HepG2 (cell line): ENCODE measurements at regions not wholly inside any gene's neighbourhood (a gene's known extent, or its start where the extent isn't known, plus 50 kb on each side); places are given as distances from the start of the nearest gene placed in this dataset.

Source experiments
- ATAC-seq: fragments of 200-7000 bp; cut with Tn5 transposase; 3 replicates; pipeline ENCODE4 v1.9.1; 2020; ENCODE audit warnings: mild to moderate bottlenecking, moderate library complexity
- BruUV-seq: library from RNA; stranded (reverse); fragments of 400-500 nt; replicated peaks from 2 replicates; lab custom pipeline; 2021; lab: Mats Ljungman, UMichigan
- CTCF ChIA-PET: fragments of 300-600 bp; formaldehyde crosslinking; extraction: SDS; loops from one replicate; lab custom pipeline; 2021; ENCODE audit warnings: low total read pairs, inconsistent platforms, low intra/inter-chr PET ratio; lab: Yijun Ruan, JAX
- POLR2A ChIA-PET: fragments of 350-600 bp; sonication (Branson Sonifier 250); formaldehyde crosslinking; loops from one replicate; lab custom pipeline; 2020; ENCODE audit warnings: antibody characterized with exemption, inconsistent platforms; lab: Yijun Ruan, JAX
- DNase-seq: peaks from one replicate; pipeline ENCODE4 v3.0.0-alpha.2; 2015; ENCODE audit warnings: low spot score
- FAIRE-seq: peaks from 3 replicates; lab custom pipeline; 2011; peaks lifted over from hg19 to GRCh38; lab: Jason Lieb, UNC
- H2AFZ ChIP-seq: one replicate; pipeline ENCODE4 v1.6.1; 2011; ENCODE audit warnings: low read length, inconsistent platforms
- H3K27ac ChIP-seq: fragments of 300-600 bp; 3 replicates; pipeline ENCODE4 v1.8.0; 2011; ENCODE audit warnings: mixed run types, mild to moderate bottlenecking, mixed read lengths, low read length, inconsistent platforms; ENCODE audit not compliant: insufficient read depth; ENCODE audit errors: extremely low read length
- H3K27me3 ChIP-seq, 2 experiments: fragments of 200-600 bp in 1 of 2; 2 replicates in 1 of 2; 3 replicates in 1 of 2; pipeline versions ENCODE4 v1.6.0 to v1.8.0; 2011; ENCODE audit warnings: low read length in 2 of 2, mild to moderate bottlenecking in 2 of 2, moderate library complexity in 2 of 2, inconsistent platforms in 1 of 2; ENCODE audit not compliant: insufficient read depth in 2 of 2, control insufficient read depth in 1 of 2
- H3K36me3 ChIP-seq, 2 experiments: fragments of 200-600 bp in 1 of 2; replicated peaks in 1 of 2; 2 replicates in 1 of 2; 3 replicates in 1 of 2; pipeline versions ENCODE4 v1.5.1 to v1.8.0; 2011; ENCODE audit warnings: low read length in 2 of 2, inconsistent platforms in 1 of 2; ENCODE audit not compliant: insufficient read depth in 2 of 2, control insufficient read depth in 1 of 2
- H3K4me1 ChIP-seq: 2 replicates; pipeline ENCODE4 v1.5.1; 2012; ENCODE audit warnings: low read length, inconsistent platforms; ENCODE audit not compliant: insufficient read depth
- H3K4me2 ChIP-seq: 2 replicates; pipeline ENCODE4 v1.6.0; 2011; ENCODE audit warnings: low read depth, low read length, inconsistent platforms
- H3K4me3 ChIP-seq, 3 experiments: fragments of 200-600 bp in 1 of 3; sonication (generic), shearing (Covaris generic) in 1 of 3; replicated peaks in 1 of 3; 2 replicates each; pipeline ENCODE4 v1.5.1; 2011 to 2016; ENCODE audit warnings: low read length in 3 of 3, inconsistent platforms in 2 of 3, low read depth in 2 of 3, mild to moderate bottlenecking in 2 of 3, control low read depth in 1 of 3, mixed read lengths in 1 of 3; ENCODE audit not compliant: insufficient read depth in 1 of 3
- H3K79me2 ChIP-seq: one replicate; pipeline ENCODE4 v1.6.1; 2011; ENCODE audit warnings: low read length, inconsistent platforms; ENCODE audit not compliant: insufficient read depth
- H3K9ac ChIP-seq: 2 replicates; pipeline ENCODE4 v1.6.0; 2011; ENCODE audit warnings: mild to moderate bottlenecking, low read depth, low read length, inconsistent platforms; ENCODE audit not compliant: insufficient read depth
- H3K9me3 ChIP-seq: 2 replicates; pipeline ENCODE4 v1.5.1; 2012; ENCODE audit warnings: mild to moderate bottlenecking, low read length
- H4K20me1 ChIP-seq: 2 replicates; pipeline ENCODE4 v1.6.0; 2011; ENCODE audit warnings: inconsistent platforms, mild to moderate bottlenecking, low read length, moderate library complexity; ENCODE audit not compliant: insufficient read depth
- ARNTL ChIP-seq: sonication (generic); formaldehyde crosslinking; IDR thresholded peaks from 2 replicates; pipeline ENCODE4 v1.4.0; 2020; ENCODE audit warnings: mild to moderate bottlenecking, missing genetic modification reagents
- CEBPB ChIP-seq: IDR thresholded peaks from 2 replicates; pipeline ENCODE4 v1.6.1; 2011; ENCODE audit warnings: low read depth, low read length, improper control_type of control experiment, borderline replicate concordance
- KLF15 ChIP-seq: sonication (generic); formaldehyde crosslinking; IDR thresholded peaks from 2 replicates; pipeline ENCODE4 v1.8.1; 2023; ENCODE audit warnings: borderline replicate concordance, mild to moderate bottlenecking, inconsistent platforms, missing genetic modification reagents, mixed read lengths
- POLR2G ChIP-seq: fragments of 200-400 bp; formaldehyde crosslinking; IDR thresholded peaks from 2 replicates; pipeline ENCODE4 v1.6.1; 2018; ENCODE audit warnings: mild to moderate bottlenecking, low read depth, low read length, moderate library complexity
- ZNF138 ChIP-seq: sonication (generic); formaldehyde crosslinking; IDR thresholded peaks from 2 replicates; pipeline ENCODE4 v1.5.0; 2020; ENCODE audit warnings: mild to moderate bottlenecking, low read depth, missing genetic modification reagents
- WGBS: methylation state at CpG from one replicate; pipeline ENCODE4 v1.1.6; 2017; ENCODE audit warnings: low lambda C conversion rate; 5-methylcytosine and 5-hydroxymethylcytosine counted together
- in situ Hi-C: cut with HindIII; loops from 2 replicates; pipeline ENCODE4 v1.10.0; 2017; ENCODE audit warnings: low pct_unique_long_range_greater_than_20kb; ENCODE audit not compliant: extremely low pct_ligation_motif_present
- intact Hi-C: fragments of 100-400 bp; cut with micrococcal nuclease; formaldehyde crosslinking; loops from one replicate; pipeline ENCODE4 v1.10.0; 2022; ENCODE audit not compliant: unreplicated experiment
- TF ChIP-seq, protein P1 (sequence below), 2 experiments: IDR thresholded peaks; 2 replicates each; pipeline ENCODE4 v1.6.1; 2011 to 2012; ENCODE audit warnings: low read length in 2 of 2, borderline replicate concordance in 1 of 2, low read depth in 1 of 2, mild to moderate bottlenecking in 1 of 2, moderate library complexity in 1 of 2
- TF ChIP-seq, protein P2 (sequence below): sonication (generic); formaldehyde crosslinking; IDR thresholded peaks from 2 replicates; pipeline ENCODE4 v1.4.0; 2020; ENCODE audit warnings: missing genetic modification reagents, borderline replicate concordance

DNA sequence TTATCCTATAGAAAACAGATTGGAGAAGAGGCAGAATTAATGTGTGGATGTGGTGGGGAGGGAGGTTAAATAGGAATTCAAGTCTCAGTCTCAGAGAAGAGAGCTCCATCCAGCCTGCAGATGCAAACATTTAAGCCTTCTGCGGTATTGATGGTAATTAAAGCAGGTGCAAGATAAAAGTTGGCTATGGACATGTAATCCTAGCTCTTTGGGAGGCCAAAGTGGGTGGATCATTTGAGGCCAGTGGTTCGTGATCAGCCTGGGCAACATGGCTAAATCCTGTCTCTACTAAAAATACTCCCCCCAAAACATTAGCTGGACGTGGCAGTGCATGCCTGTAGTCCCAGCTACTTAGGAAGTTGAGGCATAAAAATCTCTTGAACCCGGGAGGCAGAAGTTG lies 332.7 kb downstream of the PABPC4L start (continued):
- TF ChIP-seq, protein P1, sequence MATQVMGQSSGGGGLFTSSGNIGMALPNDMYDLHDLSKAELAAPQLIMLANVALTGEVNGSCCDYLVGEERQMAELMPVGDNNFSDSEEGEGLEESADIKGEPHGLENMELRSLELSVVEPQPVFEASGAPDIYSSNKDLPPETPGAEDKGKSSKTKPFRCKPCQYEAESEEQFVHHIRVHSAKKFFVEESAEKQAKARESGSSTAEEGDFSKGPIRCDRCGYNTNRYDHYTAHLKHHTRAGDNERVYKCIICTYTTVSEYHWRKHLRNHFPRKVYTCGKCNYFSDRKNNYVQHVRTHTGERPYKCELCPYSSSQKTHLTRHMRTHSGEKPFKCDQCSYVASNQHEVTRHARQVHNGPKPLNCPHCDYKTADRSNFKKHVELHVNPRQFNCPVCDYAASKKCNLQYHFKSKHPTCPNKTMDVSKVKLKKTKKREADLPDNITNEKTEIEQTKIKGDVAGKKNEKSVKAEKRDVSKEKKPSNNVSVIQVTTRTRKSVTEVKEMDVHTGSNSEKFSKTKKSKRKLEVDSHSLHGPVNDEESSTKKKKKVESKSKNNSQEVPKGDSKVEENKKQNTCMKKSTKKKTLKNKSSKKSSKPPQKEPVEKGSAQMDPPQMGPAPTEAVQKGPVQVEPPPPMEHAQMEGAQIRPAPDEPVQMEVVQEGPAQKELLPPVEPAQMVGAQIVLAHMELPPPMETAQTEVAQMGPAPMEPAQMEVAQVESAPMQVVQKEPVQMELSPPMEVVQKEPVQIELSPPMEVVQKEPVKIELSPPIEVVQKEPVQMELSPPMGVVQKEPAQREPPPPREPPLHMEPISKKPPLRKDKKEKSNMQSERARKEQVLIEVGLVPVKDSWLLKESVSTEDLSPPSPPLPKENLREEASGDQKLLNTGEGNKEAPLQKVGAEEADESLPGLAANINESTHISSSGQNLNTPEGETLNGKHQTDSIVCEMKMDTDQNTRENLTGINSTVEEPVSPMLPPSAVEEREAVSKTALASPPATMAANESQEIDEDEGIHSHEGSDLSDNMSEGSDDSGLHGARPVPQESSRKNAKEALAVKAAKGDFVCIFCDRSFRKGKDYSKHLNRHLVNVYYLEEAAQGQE (IDR thresholded peaks at IDR 0.05; ENCODE audit: borderline replicate concordance in 1 of 2, low read depth in 1 of 2, low read length in 2 of 2), result no peak
- TF ChIP-seq CEBPB (no peak), KLF15 (CRISPR knock-in tag) (no peak)

DNA sequence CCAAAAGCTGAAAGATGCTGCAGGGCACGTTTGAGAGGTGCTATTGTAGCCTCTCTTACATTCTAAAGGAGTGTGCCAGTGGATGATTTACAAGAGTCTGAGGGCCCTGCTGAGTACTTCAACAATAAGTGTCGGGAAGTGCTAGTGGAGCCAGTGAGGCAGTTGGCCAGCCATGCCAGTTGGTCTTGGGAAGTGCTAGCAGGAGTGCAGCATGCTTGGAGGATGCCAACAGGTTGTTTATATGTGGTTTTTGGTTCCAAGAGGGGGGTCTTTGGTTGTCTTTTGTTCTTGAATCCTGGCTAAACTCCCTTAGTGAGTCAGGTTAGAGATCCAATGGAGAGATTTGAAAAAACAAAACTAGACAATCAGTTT lies 335.3 kb downstream of the PABPC4L start:
- Histone ChIP-seq H3K79me2 (no peaks in the 10 kb centered on the region), H4K20me1 (no peaks in the 10 kb centered on the region), H3K9ac (no peak overlapping the region), H3K4me3 (no peak overlapping the region), H3K27ac (no peak overlapping the region), H3K4me2 (no peak overlapping the region), H3K27me3 (no peaks in the 10 kb centered on the region), H2AFZ (no peak overlapping the region), H3K9me3 (no peaks in the 10 kb centered on the region), H3K36me3 (no peaks in the 10 kb centered on the region), H3K4me1 (no peaks in the 10 kb centered on the region)
- no peak for DNase-seq
- no peak for FAIRE-seq
- ChIA-PET CTCF (no interaction called here), POLR2A (no interaction called here)
- no TSS peak for BruUV-seq
- TF ChIP-seq ZNF138 (CRISPR knock-in tag) (no peak), POLR2G (no peak), ARNTL (CRISPR knock-in tag) (no peak)
- TF ChIP-seq, protein P2, sequence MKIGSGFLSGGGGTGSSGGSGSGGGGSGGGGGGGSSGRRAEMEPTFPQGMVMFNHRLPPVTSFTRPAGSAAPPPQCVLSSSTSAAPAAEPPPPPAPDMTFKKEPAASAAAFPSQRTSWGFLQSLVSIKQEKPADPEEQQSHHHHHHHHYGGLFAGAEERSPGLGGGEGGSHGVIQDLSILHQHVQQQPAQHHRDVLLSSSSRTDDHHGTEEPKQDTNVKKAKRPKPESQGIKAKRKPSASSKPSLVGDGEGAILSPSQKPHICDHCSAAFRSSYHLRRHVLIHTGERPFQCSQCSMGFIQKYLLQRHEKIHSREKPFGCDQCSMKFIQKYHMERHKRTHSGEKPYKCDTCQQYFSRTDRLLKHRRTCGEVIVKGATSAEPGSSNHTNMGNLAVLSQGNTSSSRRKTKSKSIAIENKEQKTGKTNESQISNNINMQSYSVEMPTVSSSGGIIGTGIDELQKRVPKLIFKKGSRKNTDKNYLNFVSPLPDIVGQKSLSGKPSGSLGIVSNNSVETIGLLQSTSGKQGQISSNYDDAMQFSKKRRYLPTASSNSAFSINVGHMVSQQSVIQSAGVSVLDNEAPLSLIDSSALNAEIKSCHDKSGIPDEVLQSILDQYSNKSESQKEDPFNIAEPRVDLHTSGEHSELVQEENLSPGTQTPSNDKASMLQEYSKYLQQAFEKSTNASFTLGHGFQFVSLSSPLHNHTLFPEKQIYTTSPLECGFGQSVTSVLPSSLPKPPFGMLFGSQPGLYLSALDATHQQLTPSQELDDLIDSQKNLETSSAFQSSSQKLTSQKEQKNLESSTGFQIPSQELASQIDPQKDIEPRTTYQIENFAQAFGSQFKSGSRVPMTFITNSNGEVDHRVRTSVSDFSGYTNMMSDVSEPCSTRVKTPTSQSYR, result no peak
- in situ Hi-C loops (no loop called here), intact Hi-C loops (no loop called here)
- 32% methylated on average over 2 of the region's 2 CpGs for WGBS
- ATAC-seq, result no peak
